NOMO-1 treated with DMSO at 0.1 percent for 48 hours (cell line): ENCODE measurements at regions not wholly inside any gene's neighbourhood (a gene's known extent, or its start where the extent isn't known, plus 50 kb on each side); places are given as distances from the start of the nearest gene placed in this dataset.

Source experiments
- DNase-seq: peaks from one replicate; lab custom pipeline; 2025; ENCODE audit not compliant: unreplicated experiment; lab: John Stamatoyannopoulos, UW

- DNase-seq = no peak
These were observed 130.0 kb downstream of the KATNIP start for GRCh38 chr16:27679899-27680298.

GRCh38 chr16:27681681-27682080 lies 131.7 kb downstream of the KATNIP start:
- no peak for DNase-seq

- DNase-seq = no peak
These were observed 134.1 kb downstream of the KATNIP start for GRCh38 chr16:27684047-27684446.

GRCh38 chr16:27685807-27686206 lies 135.9 kb downstream of the KATNIP start:
- no peak for DNase-seq

GRCh38 chr16:27686926-27687325 lies 137.0 kb downstream of the KATNIP start:
- DNase-seq = no peak

GRCh38 chr16:27687605-27688004 lies 137.7 kb downstream of the KATNIP start:
- no peak for DNase-seq

DNA sequence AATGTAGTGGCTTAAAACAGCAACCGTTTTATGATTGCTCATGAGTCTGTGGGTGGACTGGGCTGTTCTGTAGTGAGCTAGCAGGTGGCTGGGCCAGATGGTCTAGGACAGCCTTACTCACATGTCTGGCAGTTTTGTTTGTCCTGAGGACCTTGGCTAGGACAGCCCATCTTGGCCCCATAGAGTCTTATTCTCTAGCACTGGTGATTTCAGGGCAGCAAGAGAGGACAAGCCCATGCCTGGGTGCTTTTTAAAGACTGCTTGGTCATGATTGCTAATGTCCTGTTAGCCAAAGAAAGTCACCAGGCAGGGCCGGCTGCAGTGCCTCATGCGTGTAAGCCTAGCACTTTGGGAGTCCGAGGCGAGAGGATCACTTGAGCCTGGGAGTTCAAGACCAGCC lies 139.8 kb downstream of the KATNIP start:
- DNase-seq = no peak

DNA sequence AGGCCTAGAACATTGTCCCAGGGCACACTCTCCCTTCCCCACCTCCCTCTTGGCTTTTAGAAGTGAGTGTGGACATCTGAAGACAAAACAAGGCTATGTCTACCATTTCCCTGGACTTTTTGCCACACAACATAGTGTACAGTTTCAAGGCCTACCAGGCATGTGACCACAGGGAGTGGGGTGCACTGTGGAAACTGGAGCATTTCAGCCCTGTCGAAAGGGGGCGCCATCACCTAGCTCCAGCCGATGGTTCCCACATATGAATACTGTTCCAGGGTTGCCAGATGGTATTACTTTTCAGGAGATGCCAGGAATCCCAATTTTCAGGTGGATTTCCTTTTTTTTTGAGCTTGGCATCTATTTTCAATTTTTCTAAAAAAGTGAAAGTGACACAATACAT lies 140.7 kb downstream of the KATNIP start:
- peak; percentile 1 for DNase-seq

DNA sequence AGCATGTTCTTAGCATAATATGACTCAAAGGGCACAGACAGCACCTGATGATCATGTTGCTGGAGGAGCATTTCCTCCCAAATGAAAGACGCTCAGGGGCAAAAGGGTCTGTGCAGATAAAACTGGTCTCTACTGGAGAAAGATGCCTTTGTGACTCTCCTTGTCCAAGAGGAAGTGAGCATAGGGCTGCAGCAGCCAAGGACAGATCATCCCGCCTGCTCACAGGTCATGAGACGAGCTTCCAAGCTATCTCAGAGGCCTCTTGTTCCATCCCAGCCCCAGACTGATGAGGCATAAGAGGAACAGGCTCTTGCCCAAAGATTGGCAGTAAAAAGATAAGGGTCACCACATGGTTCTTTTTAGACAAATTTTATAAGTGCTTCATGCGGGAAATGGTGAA lies 141.8 kb downstream of the KATNIP start:
- no peak for DNase-seq

DNA sequence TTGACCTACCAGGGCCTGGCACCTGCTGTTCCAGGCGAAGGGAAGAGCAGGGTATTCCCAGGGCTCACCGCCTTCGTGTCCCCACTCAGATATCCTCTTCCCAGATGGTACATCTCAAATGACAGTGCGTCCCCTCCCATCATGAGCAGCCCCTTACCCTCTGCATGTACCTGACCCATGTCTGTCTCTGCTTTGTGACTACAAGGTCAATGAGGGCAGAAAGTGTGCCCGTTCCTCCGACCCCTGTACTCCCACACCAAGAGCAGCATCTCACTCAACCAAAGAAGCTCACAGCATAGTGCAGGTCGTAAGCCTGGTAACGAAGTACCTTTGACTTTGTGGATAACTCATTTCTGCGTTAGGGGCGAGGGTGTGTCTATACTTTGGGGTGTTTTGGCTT lies 142.6 kb downstream of the KATNIP start:
- no peak for DNase-seq

DNA sequence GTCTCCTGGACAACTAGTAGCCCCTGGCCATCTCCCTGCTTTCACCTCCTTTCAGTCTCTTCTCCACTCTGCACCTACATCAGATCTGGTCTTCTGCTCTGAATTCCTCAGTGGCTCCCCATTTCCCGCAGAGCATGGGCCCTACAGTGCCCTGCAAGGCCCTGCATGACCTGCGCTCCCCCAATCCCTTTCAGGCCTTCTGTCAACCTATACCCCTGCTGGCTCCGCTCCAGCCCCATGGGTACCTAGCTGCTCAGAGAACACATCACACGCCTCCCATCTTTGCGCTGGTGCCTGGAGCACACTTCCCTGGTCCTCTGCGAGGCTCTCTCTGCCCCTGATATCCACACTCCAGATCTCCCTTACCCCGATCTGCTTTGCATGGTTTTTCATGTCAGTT lies 145.2 kb downstream of the KATNIP start:
- no peak for DNase-seq

DNA sequence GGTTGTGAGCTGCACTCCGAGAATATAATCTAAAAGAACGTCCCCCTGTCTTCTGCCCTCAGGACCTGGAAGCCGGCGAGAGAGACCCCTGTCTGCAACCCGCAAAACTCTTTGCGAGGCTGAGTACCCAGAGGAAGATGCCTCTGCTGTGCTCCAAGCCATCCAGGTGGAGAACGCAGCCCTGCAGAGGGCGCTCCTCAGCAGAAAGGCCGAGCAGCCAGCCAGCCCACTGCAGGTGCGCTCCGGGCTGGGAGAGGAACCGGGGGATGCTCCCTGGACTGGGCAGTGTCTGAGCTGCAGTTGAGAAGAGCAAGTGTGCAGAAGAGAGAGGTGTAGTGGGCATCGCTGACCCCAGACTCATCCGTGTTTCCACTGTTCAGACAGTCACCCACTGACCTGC lies 148.3 kb downstream of the KATNIP start:
- no peak for DNase-seq

GRCh38 chr16:27698746-27699145 lies 148.8 kb downstream of the KATNIP start:
- no peak for DNase-seq

DNA sequence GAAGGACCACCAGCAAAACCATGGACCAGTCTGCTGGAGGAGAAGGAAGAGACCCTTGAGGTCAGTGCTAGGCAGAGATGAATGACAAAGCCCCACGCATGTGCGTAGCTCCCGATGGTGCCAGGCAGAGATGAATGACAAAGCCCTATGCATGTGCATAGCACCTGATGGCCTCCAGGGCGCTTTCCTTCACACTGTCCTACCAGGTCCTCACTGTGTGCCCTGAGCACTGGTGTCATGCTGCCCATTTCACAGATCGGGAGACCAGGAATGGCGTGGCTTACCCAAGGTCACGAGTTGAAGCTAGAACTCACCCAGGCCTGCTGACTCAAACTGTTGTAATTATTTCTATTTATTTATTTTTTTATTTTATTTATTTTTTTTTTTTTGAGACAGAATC lies 149.6 kb downstream of the KATNIP start:
- no peak for DNase-seq

GRCh38 chr16:27700304-27700995 lies 150.5 kb downstream of the KATNIP start:
- no peak for DNase-seq

DNA sequence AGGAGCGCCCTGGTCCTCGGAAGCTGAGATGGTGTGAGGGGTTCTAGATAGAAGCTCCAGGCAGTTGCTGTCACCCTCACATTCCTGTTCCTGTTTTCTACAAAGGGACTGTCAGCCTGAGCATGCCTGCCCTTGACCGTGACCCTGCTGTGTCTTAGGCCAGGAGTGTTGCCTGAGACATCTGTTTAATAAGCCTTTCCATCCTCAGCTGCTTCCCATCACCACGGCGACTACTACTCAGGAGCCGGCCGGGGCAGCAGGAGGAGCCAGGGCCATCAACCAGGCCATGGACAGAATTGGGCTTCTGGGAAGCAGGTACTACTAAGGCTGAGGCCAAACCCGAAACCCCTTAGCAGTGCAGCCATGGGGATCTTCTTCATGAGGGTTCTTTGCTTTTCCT lies 151.4 kb downstream of the KATNIP start:
- no peak for DNase-seq

DNA sequence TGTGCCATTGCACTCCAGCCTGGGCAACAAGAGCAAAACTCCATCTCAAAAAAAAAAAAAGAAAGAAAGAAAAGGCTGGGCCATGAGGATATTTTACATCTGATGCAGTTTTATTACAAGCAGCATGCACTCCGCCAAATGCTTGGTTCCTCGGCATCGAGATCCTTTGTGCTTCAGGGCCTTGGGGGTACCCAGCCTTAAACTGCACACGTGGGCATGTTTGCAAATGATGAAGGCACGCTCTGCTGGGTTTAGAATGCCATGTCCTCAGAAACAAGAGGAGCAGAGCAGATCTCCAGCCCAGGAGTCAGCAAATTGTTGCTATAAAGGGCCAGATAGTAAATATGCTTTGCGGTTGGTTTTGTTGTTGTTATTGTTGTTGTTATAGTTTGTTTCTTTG lies 153.2 kb downstream of the KATNIP start:
- no peak for DNase-seq

DNA sequence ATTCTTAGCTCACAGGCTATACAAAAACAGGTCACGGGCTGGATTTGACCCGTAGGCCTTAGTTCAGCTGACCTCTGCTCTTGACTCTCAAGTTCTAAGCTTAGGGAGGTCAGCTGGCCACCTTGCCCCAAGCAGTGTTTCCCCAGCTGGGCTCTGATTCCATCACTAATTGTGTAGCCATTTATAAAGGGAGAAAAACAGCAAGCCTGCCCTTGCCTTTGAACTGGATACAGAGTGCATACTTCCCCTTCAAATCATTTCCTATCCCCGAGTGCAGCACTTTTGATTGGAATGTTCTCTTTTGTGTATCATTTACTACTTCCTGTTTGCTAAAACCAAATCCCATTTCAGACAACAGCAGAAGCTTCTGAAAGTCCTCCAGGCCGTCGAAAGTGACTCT lies 153.6 kb downstream of the KATNIP start:
- no peak for DNase-seq

DNA sequence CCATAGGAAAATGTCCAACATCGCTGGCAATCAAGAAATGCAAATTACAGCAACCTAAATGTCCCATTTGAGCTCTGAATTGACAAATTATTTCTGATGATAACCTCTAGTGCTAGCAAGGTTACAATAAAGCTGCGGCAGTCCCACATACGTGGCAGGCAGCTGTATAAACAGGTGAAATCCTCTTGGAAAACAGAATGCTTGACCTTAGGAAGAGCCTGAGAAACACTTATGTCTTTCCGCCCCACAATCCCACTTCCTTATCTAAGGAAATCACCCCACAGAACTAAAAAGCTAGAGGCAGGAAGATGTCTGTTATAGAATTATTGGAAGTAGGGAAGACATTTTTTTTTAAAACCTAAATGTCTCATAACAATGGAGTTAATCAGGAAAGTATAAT lies 154.3 kb downstream of the KATNIP start:
- DNase-seq = no peak

DNA sequence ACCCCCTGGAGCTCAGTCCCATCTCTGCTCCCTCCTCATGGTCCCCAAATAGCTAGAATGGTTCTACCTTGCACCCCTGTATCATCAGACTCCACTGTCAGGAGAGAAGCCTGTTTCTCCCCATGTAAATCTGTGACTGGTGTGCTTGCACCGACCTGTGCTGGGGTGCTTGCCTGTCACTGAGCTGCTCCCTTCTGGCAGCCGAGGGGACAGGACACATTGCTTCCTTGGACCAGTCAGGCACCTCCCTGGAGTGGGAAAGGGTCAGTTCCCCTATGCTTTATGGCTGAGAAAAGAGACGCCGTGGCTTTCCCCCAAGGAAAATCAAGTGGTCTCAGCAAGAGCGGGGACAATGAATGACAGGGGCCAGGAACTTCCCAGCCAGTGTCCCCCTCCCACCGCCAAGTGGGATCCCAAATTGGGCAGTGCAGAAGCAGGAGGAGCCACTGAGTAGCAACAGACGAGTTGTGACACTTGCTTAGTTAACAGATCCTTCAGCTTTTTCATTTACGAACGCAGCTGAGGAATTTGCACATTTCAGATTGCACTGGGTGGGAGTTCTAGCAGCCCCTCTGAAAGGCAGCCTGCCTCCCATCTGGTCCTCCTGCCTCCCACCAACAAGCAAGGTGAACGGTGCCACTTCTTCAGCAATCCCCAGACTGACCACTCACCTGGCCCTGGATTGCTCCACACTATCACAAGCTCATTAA lies 156.4 kb downstream of the KATNIP start:
- no peak for DNase-seq

DNA sequence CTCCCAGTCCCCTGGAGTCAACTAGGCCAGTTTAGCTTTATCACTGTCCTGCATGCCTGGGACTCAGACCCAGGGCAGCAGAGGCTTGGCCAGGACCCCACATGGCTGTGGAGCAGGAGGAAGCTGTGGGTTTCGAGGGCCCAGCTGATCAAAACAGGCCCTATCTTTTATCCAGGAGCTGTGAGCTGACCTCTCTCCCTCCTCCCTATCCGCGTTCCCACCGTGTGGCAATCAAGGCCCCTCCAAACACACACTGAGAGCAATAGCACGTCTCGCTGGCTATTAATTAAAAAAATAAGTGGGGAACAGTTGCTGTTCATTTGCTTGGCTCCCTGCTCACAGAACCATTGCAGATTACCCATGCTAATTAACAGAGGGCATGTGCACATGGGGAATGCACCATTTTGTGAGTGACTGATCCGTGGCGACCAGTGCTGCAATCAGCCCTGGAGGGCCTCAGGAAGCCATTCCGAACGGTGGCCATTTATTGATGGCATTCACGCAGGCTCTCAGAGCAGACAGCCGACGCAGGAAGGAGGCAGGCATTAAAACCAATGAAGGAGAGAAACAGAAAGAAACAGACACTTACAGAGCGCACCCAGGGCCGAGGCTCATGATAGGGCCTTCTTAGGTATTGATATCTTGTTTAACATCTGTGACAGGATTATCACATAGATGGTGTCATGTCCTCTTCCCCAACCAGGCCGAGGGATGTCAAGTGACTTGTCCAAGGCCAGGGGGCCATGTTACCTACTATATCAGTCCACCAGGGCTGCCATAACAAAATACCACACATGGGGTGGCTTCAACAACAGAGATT lies 157.1 kb downstream of the KATNIP start:
- DNase-seq = no peak

- DNase-seq = no peak
These were observed 158.7 kb downstream of the KATNIP start for GRCh38 chr16:27708651-27709050.
